ENCODE measurements at regions not wholly inside any gene's neighbourhood (a gene's known extent, or its start where the extent isn't known, plus 50 kb on each side); places are given as distances from the start of the nearest gene placed in this dataset.
A peak's percentile ranks its signal among the peaks of the same experiment; 100 is the strongest.

DNA sequence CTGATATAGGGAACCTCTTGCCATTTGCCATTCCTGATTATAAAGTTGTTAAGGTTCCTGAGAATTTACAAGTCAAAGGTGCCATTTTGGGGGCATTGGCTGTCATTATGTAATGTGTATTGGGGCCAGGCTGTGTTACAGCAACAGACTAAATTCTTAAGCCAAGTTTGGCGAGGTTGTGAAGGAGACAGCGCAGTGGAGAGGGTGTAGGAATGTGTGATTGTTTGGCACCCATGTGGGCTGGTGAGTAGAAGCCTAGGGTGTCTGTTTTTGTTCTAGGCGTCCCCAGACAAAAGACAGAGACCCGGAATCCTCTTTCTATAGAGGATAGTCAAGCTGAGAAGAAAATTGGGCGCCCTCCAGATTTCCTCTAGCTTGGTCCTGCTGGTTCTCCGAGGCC lies 2535.3 kb downstream of the PCDH7 start:
- intact Hi-C loops (cut with micrococcal nuclease): no loop called here
- BruUV-seq (replicated peaks): no TSS peak
- Histone ChIP-seq H3K4me1 (ENCODE audit: insufficient read depth, low read length) (no peaks in the 10 kb centered on the region), H3K36me3 (ENCODE audit: low read depth, low read length) (no peaks in the 10 kb centered on the region), H3K4me3 (ENCODE audit: low read length) (no peak overlapping the region), H4K20me1 (ENCODE audit: low read length) (no peaks in the 10 kb centered on the region), H3K4me2 (ENCODE audit: low read length) (no peak overlapping the region), H3K79me2 (ENCODE audit: low read length) (no peaks in the 10 kb centered on the region), H3K9ac (ENCODE audit: low read length) (no peak overlapping the region), H3K9me3 (ENCODE audit: low read length) (no peaks in the 10 kb centered on the region), H3K9me2 (replicated peaks; ENCODE audit: low read length) (no peaks in the 10 kb centered on the region), H3F3A (ENCODE audit: low read length, unreplicated experiment) (no peaks in the 10 kb centered on the region), H2AFZ (ENCODE audit: low read length) (no peak overlapping the region), H3K27me3 (ENCODE audit: low read length) (no peaks in the 10 kb centered on the region), H3K27ac (ENCODE audit: low read length) (no peak overlapping the region)
- CTCF ChIA-PET: no interaction called here
- no peak for ATAC-seq
- DNase-seq: no peak
- POLR2A ChIA-PET (ENCODE audit: unreplicated experiment): no interaction called here
- no peak for TF ChIP-seq EZH2phosphoT487 (IDR thresholded peaks at IDR 0.05; ENCODE audit: borderline replicate concordance, low read length)
- TF ChIP-seq EZH2 (IDR thresholded peaks at IDR 0.05; ENCODE audit: low read length, unreplicated experiment): no peak
- TF ChIP-seq, protein P1, sequence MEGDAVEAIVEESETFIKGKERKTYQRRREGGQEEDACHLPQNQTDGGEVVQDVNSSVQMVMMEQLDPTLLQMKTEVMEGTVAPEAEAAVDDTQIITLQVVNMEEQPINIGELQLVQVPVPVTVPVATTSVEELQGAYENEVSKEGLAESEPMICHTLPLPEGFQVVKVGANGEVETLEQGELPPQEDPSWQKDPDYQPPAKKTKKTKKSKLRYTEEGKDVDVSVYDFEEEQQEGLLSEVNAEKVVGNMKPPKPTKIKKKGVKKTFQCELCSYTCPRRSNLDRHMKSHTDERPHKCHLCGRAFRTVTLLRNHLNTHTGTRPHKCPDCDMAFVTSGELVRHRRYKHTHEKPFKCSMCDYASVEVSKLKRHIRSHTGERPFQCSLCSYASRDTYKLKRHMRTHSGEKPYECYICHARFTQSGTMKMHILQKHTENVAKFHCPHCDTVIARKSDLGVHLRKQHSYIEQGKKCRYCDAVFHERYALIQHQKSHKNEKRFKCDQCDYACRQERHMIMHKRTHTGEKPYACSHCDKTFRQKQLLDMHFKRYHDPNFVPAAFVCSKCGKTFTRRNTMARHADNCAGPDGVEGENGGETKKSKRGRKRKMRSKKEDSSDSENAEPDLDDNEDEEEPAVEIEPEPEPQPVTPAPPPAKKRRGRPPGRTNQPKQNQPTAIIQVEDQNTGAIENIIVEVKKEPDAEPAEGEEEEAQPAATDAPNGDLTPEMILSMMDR (conservative IDR thresholded peaks at IDR 0.05; ENCODE audit: low read depth, low read length): no peak

DNA sequence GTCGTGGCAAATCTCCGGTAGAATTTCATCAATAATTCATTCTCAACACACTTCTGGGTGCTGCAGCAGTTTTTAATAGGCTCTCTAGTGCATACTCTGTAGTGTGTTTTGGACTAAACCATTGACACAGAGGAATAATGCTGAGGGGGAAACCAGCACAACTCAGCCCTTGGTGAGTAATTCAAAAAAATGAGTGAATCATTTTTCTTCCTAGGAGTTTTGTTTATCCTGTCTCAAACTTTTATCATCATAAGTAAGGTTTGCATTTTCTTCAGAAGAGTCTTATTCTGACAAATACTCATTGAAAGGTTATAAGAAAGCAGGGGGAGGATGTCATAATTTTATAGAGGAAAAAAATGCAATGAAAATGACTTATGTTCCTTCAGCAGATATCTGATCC lies 2542.7 kb downstream of the PCDH7 start:
- BruUV-seq (replicated peaks): no TSS peak
- no peaks in the 10 kb centered on the region for H3F3A ChIP-seq (ENCODE audit: low read length, unreplicated experiment)
- ATAC-seq (peak; percentile 100), DNase-seq (peak; percentile 64)
- no peaks in the 10 kb centered on the region for H3K9me3 ChIP-seq (ENCODE audit: low read length)
- H3K27me3 ChIP-seq (ENCODE audit: low read length): no peaks in the 10 kb centered on the region
- H3K4me2 ChIP-seq (ENCODE audit: low read length): peak overlapping the region; percentile 20; the same call in 1 of the 2 replicates
- H3K27ac ChIP-seq (ENCODE audit: low read length): peak overlapping the region; percentile 45
- no peak overlapping the region for H3K4me3 ChIP-seq (ENCODE audit: low read length)
- no peak overlapping the region for H2AFZ ChIP-seq (ENCODE audit: low read length)
- H4K20me1 ChIP-seq (ENCODE audit: low read length): no peaks in the 10 kb centered on the region
- no peaks in the 10 kb centered on the region for H3K9me2 ChIP-seq (replicated peaks; ENCODE audit: low read length)
- peaks cover 8% of the 10 kb centered on the region for H3K4me1 ChIP-seq (ENCODE audit: insufficient read depth, low read length)
- ChIA-PET POLR2A (ENCODE audit: unreplicated experiment) (no interaction called here), CTCF (no interaction called here)
- no peaks in the 10 kb centered on the region for H3K36me3 ChIP-seq (ENCODE audit: low read depth, low read length)
- no peak overlapping the region for H3K9ac ChIP-seq (ENCODE audit: low read length)
- TF ChIP-seq, protein P1 (conservative IDR thresholded peaks at IDR 0.05; ENCODE audit: low read depth, low read length): no peak
- no peak for TF ChIP-seq EZH2 (IDR thresholded peaks at IDR 0.05; ENCODE audit: low read length, unreplicated experiment)
- no peak for TF ChIP-seq EZH2phosphoT487 (IDR thresholded peaks at IDR 0.05; ENCODE audit: borderline replicate concordance, low read length)
- intact Hi-C loops (cut with micrococcal nuclease): no loop called here
- no peaks in the 10 kb centered on the region for H3K79me2 ChIP-seq (ENCODE audit: low read length)

GRCh38 chr4:33268776-33269175 lies 2548.6 kb downstream of the PCDH7 start:
- Histone ChIP-seq H3K9me3 (ENCODE audit: low read length) (no peaks in the 10 kb centered on the region), H2AFZ (ENCODE audit: low read length) (no peak overlapping the region), H3K4me1 (ENCODE audit: insufficient read depth, low read length) (no peaks in the 10 kb centered on the region), H3K36me3 (ENCODE audit: low read depth, low read length) (no peaks in the 10 kb centered on the region), H3K9ac (ENCODE audit: low read length) (no peak overlapping the region), H3K4me3 (ENCODE audit: low read length) (no peak overlapping the region), H3K27me3 (ENCODE audit: low read length) (no peaks in the 10 kb centered on the region), H3K4me2 (ENCODE audit: low read length) (no peak overlapping the region), H4K20me1 (ENCODE audit: low read length) (no peaks in the 10 kb centered on the region), H3K79me2 (ENCODE audit: low read length) (no peaks in the 10 kb centered on the region), H3K27ac (ENCODE audit: low read length) (no peak overlapping the region), H3K9me2 (replicated peaks; ENCODE audit: low read length) (no peaks in the 10 kb centered on the region), H3F3A (ENCODE audit: low read length, unreplicated experiment) (no peaks in the 10 kb centered on the region)
- BruUV-seq (replicated peaks): no TSS peak
- intact Hi-C loops (cut with micrococcal nuclease): no loop called here
- ATAC-seq (no peak), DNase-seq (no peak)
- CTCF ChIA-PET: no interaction called here
- POLR2A ChIA-PET (ENCODE audit: unreplicated experiment): no interaction called here
- TF ChIP-seq, protein P1 (conservative IDR thresholded peaks at IDR 0.05; ENCODE audit: low read depth, low read length): no peak
- TF ChIP-seq EZH2 (IDR thresholded peaks at IDR 0.05; ENCODE audit: low read length, unreplicated experiment): no peak
- no peak for TF ChIP-seq EZH2phosphoT487 (IDR thresholded peaks at IDR 0.05; ENCODE audit: borderline replicate concordance, low read length)
